ENCODE measurements at regions not wholly inside any gene's neighbourhood (a gene's known extent, or its start where the extent isn't known, plus 50 kb on each side); places are given as distances from the start of the nearest gene placed in this dataset.

DNA sequence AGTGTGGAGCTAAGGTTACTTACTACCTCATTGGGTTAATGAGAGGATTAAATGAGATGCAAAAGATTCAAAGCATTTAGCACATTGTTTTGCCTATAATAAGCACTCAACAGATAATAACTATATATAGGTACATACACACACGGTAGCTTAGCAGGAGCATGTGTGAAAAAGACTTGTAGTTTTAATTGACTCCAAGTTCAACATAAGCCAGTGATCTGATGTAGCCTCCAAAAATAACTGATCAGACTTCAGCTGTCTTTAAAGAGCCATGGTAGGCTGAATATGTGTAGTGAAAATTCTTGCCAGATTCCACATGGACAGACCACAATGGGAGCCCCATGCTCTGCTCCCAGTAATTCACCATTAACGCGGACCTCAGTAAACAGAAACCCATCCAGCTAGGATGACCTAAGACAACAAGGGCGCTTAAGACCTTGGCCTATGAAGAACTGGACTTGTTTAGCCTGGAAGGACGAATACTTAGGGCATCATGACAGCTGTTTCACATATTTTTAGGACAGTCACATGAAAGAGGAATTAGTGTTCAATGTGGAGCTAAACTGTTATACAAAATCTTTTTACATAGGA, 115.1 kb upstream of the ZNF366 start:
- Histone ChIP-seq H3K4me3 (no peak overlapping the region), H3K4me1 (ENCODE audit: low read depth) (peaks cover 9% of the 10 kb centered on the region), H3K27ac (no peak overlapping the region)

DNA sequence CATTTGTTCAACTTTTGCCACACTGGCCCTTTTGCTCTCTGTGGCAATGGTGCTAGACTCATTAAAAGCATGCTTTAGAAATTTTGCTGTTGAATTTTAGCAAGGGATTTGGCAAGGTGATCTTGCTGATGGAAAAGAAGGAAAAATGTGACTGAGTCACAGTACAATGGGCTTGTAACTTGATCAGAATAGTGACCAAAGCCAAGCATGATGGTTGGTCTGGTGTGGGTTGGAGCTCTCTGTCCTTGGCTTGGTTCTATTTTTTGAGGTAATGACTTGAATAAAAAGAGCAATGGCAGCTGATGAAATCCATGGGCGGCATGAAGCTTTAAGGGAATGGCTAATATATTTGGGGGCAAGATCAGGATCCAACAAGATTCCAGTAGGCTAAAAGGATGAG, 114.4 kb upstream of the ZNF366 start:
- TF ChIP-seq, protein P1, sequence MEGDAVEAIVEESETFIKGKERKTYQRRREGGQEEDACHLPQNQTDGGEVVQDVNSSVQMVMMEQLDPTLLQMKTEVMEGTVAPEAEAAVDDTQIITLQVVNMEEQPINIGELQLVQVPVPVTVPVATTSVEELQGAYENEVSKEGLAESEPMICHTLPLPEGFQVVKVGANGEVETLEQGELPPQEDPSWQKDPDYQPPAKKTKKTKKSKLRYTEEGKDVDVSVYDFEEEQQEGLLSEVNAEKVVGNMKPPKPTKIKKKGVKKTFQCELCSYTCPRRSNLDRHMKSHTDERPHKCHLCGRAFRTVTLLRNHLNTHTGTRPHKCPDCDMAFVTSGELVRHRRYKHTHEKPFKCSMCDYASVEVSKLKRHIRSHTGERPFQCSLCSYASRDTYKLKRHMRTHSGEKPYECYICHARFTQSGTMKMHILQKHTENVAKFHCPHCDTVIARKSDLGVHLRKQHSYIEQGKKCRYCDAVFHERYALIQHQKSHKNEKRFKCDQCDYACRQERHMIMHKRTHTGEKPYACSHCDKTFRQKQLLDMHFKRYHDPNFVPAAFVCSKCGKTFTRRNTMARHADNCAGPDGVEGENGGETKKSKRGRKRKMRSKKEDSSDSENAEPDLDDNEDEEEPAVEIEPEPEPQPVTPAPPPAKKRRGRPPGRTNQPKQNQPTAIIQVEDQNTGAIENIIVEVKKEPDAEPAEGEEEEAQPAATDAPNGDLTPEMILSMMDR (IDR thresholded peaks at IDR 0.05; ENCODE audit: low read depth, low read length): no peak

More for the DNA sequence above, 115.1 kb upstream of the ZNF366 start:
- no peaks in the 10 kb centered on the region for H3K9me3 ChIP-seq (ENCODE audit: low read depth)
- no peaks in the 10 kb centered on the region for H3K36me3 ChIP-seq
- no peaks in the 10 kb centered on the region for H3K27me3 ChIP-seq
- no peak for DNase-seq (ENCODE audit: low read depth in 1 of 2, low spot score in 1 of 2)
- TF ChIP-seq, protein P1 (IDR thresholded peaks at IDR 0.05; ENCODE audit: low read depth, low read length): no peak

DNA sequence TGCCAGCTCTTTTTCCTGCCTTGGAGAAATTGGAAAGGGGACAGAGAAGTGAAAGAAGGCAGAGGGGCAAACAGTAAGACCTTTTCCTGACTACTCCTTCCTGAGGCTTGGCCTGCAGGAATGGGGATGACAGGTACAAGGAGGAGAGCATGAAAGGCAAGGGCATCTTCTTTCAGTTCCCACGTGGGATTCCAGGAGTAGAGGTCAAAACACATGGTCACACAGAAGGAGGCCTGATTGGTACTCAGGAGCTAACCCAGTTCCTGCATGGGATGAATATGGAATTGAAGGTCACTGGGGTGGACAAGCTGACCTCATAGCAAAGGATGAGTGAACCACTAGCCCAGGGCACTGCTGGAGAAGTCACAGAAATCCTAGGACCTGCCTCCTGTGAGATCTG, 112.5 kb upstream of the ZNF366 start:
- no peaks in the 10 kb centered on the region for H3K9me3 ChIP-seq (ENCODE audit: low read depth)
- H3K4me1 ChIP-seq (ENCODE audit: low read depth): peaks cover 9% of the 10 kb centered on the region
- H3K27ac ChIP-seq: no peak overlapping the region
- no peak for DNase-seq (ENCODE audit: low read depth in 1 of 2, low spot score in 1 of 2)
- H3K4me3 ChIP-seq: no peak overlapping the region
- H3K36me3 ChIP-seq: no peaks in the 10 kb centered on the region
- H3K27me3 ChIP-seq: no peaks in the 10 kb centered on the region
- TF ChIP-seq, protein P1 (IDR thresholded peaks at IDR 0.05; ENCODE audit: low read depth, low read length): no peak

More for the DNA sequence above, 114.4 kb upstream of the ZNF366 start:
- DNase-seq (ENCODE audit: low read depth in 1 of 2, low spot score in 1 of 2): no peak
- H3K4me1 ChIP-seq (ENCODE audit: low read depth): peaks cover 9% of the 10 kb centered on the region
- no peak overlapping the region for H3K27ac ChIP-seq
- no peaks in the 10 kb centered on the region for H3K9me3 ChIP-seq (ENCODE audit: low read depth)
- no peak overlapping the region for H3K4me3 ChIP-seq
- H3K36me3 ChIP-seq: no peaks in the 10 kb centered on the region
- no peaks in the 10 kb centered on the region for H3K27me3 ChIP-seq

DNA sequence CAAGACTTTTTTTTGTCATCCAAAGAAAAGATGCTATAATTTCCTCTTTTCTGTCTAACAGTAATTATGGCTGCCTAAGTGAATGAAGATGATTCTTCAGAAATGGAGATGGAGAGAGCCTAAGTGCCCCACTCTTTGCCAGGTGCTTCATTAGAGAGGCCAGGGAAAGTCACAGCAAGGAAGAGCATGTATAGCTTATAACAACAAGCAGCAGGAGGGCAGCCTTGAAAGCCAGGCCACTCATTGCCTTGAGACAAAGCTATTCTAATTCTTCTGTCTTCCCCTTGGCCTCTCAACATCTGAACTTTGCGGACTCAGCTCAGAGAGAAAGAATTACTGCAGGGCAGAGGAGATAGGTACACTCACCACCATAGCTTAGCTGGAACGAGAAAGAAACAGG, 112.0 kb upstream of the ZNF366 start:
- peaks cover 8% of the 10 kb centered on the region for H3K4me1 ChIP-seq (ENCODE audit: low read depth)
- TF ChIP-seq, protein P1 (IDR thresholded peaks at IDR 0.05; ENCODE audit: low read depth, low read length): no peak
- H3K27ac ChIP-seq: no peak overlapping the region
- H3K36me3 ChIP-seq: no peaks in the 10 kb centered on the region
- no peak overlapping the region for H3K4me3 ChIP-seq
- no peaks in the 10 kb centered on the region for H3K27me3 ChIP-seq
- no peaks in the 10 kb centered on the region for H3K9me3 ChIP-seq (ENCODE audit: low read depth)
- no peak for DNase-seq (ENCODE audit: low read depth in 1 of 2, low spot score in 1 of 2)

DNA sequence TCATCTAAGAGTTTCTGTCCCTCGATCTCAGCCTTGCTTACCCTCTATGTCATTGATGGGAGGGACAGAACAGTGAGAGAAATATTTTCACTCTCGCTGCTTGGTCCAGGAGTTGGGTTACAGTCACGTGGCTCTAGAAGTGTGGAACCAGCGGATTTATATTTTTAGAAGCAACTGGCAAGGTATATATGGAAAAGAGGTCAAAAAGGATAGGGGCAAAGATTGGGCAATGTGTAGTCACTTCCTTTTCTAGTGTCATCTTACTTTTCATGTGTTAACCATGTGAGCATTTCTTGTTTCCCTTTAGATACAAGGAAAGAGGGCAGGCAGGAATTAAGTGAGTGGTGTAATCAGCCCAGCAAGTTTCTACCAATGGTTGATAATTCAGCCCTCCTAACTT, 111.5 kb upstream of the ZNF366 start:
- no peaks in the 10 kb centered on the region for H3K27me3 ChIP-seq
- no peak overlapping the region for H3K27ac ChIP-seq
- H3K36me3 ChIP-seq: no peaks in the 10 kb centered on the region
- no peaks in the 10 kb centered on the region for H3K9me3 ChIP-seq (ENCODE audit: low read depth)
- peaks cover 4% of the 10 kb centered on the region for H3K4me1 ChIP-seq (ENCODE audit: low read depth)
- TF ChIP-seq, protein P1 (IDR thresholded peaks at IDR 0.05; ENCODE audit: low read depth, low read length): no peak
- no peak for DNase-seq (ENCODE audit: low read depth in 1 of 2, low spot score in 1 of 2)
- H3K4me3 ChIP-seq: no peak overlapping the region

Data from cardiac muscle cell (in vitro differentiated cells and primary cell).